NCI-H2029 (cell line): ENCODE measurements at regions not wholly inside any gene's neighbourhood (a gene's known extent, or its start where the extent isn't known, plus 50 kb on each side); places are given as distances from the start of the nearest gene placed in this dataset.
A peak's percentile ranks its signal among the peaks of the same experiment; 100 is the strongest.

Experiments used
- DNase-seq: peaks from one replicate; lab custom pipeline; 2025; lab: John Stamatoyannopoulos, UW

- DNase-seq = no peak
Observed at GRCh38 chr3:72460205-72461174, 387.8 kb downstream of the SHQ1 start.

DNA sequence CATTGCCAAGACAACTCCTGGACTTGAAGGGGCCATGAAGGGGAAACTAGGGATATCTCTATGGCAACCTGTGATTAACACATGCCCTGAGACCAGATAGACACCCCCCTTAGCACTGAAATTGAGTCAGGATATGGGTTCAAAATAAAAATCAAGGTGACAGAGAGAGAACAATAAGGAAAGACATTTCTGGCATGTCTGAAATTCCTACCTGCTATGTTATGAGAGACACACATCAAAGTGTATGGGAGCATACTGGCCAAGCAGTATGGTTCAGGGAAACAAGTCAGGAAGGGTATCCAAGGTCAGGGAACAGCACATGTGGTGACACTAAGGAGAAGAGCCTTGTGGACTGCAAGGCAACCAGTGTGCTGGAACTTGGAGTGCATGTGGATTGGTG lies 388.7 kb downstream of the SHQ1 start:
- DNase-seq = no peak

GRCh38 chr3:72458375-72458774 lies 389.9 kb downstream of the SHQ1 start:
- DNase-seq = no peak

DNA sequence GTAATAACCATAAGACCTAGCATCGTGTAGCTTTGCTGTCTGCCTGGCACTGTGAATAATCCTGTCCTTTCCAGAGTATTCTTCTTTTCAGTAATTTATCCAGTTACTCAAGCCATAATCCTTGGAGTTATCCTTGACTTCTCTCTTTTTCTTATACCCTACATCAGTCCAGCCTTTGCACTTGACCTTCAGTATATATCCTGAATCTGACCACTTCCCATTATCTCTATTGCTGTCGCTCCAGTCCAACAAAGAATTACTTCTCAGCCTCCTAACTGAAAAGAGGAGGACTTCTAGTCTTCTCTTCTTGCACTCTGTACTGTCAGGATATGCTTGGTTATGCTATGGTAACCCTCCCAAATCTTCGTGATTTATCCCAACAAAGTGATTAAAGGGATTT lies 393.8 kb downstream of the SHQ1 start:
- DNase-seq = no peak

- DNase-seq = no peak
Observed at GRCh38 chr3:72453706-72454105, 394.5 kb downstream of the SHQ1 start.

DNA sequence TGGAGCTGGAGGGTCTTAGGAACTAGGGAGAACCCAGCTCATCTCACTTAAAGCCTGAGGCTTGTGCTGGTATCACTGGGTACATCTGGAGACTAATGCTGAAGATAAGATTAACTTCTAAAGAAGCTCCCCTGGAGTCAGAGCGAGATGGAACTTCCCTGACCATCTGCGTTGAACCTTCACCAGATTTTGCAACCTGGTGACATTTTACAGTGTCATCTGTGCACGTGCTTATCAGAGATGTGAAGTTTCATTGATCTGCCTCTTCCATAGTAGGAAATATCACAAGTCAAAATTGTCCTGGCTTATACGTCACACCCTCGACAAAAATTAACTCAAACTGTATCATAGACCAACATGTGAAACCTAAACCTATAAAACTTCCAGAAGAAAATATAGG lies 395.5 kb downstream of the SHQ1 start:
- DNase-seq = no peak

- no peak for DNase-seq
Observed at GRCh38 chr3:72451841-72452240, 396.4 kb downstream of the SHQ1 start.

GRCh38 chr3:72449551-72449950 lies 398.7 kb downstream of the SHQ1 start:
- DNase-seq = no peak

DNA sequence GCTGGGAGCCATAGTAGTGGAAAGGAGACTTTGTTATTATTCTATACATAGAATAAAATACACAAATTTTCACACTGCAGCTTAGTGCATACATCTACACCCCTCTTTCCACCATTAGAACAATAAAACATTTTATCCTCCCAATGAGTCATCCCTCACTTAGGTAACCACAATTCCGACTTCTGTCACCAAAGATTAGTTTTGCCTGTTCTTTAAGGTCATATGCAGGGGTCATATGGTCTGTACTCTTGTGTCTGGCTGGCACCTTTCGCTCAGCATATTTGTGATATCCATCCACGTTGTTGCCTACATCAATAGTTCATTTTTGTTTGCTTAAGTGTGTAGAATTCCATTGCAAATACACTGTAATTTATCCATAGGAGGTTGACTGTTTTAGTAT lies 399.4 kb downstream of the SHQ1 start:
- no peak for DNase-seq

DNA sequence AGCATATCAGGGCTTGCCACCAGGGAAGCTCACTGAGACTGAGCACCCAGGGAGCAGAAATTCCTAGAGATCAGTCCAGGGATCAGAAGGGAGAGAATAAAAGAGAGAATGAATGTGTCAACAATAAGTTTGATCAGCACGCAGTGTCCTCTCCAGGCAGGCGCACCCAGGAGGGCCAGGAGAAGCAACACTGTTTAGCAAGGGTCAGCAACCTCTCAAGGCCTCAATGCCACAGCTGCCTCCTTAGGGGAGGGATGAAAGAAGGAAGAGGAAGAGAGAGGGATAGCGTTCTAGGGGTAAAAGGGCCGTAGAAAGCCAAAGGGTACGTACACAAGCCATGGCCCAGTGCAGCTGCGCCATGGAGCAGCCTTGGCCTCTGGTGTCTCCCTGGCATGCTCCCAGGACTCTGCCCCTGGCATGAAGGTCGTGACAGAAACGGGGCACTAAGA lies 399.8 kb downstream of the SHQ1 start:
- DNase-seq = no peak

DNA sequence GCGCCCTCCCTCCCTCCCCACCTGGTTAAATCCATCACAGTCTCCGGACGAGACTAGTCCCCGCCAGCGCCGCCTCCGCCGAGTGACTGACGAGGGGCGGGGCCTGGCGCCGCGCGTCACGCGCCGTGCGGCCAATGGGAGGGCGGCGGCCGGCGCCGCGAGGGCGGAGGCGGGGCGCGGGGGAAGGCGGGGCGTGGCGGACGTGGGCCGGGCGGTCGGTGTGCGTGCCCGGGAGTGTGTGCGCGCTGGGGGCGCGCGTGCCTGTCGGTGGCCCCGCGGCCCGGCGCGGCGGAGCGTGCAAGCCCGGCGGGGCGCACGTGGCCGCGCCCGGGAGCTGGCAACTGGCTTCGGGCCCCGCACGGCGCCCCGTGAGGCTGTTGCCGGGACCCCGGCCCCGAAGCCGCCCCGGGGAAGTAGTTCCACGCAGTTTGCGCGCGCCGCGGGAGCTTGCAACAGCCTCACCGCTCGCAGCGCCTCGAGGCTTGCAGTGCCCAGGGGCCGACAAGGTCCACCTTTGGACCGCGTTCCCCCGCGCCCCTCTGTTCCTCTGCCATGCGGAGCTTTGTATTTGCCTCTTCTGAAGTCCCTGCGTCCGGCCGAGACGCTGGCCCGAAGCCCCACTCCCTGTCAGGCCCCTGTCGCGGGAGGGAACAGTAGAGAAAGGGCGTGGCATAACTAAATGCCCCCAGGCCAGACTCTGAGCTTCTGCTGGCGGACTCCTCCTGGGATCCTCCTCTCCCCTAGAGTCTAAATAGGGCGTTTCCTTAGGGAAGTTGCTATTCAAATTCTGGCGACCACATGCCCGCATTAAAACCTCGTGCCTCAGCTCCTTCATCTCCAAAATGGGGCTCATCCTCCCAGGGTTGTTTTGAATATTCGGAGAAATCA lies 400.9 kb downstream of the SHQ1 start:
- peak; percentile 58 for DNase-seq

GRCh38 chr3:72446218-72447058 lies 401.8 kb downstream of the SHQ1 start, which contains the start of gene RYBP:
TSS of gene RYBP (minus strand) at chr3:72446621.
- DNase-seq = no peak

DNA sequence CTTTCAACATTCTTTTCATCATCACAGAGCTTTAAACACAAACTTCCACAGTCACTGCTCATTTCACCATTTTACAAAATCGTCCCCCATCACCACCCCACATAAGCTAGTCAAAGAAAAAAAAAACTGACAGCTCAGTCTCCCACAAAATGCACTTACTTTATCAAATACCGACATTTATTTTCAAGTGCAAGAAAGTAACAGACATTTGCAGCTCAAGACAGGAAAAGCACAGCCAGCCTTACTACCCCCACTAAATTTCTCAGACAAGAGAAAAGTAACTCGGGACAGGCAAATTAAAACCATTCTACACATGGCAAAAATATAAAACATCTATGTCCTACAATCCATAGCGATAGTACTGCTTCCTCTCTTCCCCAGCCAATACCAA lies 402.4 kb downstream of the SHQ1 start:
- no peak for DNase-seq

- no peak for DNase-seq
Observed at GRCh38 chr3:72444656-72445223, 403.5 kb downstream of the SHQ1 start.

DNA sequence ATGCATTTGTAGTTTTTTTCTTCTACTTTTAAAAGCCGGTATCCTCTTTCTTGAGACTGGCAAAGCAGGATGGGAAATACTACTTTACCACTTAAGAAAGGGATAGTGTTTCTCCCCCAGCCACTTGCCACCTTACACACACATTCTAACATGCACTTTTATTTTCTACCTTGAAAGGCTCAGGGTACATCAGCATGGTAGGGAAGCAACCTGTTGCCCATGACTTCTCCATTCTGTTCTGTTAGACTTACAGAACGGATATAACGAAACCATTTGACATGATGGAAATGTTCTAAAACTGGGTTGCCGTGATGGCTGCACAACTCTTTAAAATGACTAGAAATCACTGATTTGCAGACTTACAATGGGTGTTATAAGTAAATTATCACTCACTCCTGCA lies 405.5 kb downstream of the SHQ1 start:
- DNase-seq = no peak

DNA sequence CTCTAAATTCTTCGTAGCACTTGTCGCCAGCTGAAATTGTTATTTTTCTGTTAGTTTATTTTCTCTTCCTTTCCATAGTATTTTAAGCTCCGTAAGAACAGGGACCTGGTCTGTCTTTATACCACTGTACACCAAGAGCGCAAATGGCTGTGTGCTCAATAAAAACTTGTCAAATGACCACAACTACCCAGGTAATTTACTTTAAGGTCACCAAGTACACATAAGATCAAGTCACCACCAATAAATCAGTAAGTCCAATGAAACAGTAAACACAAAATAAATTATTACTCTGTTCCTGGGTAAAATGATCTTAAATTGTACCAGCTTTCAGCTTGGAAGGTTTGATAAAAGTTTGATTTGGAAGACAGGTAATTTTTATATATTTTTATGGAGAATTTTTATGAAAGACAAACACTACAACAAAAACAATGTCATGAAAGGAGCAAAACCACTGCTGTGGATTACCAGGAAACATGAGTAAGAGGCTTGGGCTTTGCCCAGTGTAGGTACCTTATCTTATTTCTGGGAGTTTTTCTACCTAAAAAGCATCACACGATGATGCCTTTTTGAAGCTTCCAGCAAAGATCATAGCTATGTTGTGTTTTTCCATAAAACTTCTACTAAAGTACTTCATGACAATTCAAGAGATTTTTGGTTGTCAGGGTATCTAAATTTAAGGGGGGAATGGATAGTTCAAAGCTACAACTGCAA lies 406.8 kb downstream of the SHQ1 start:
- no peak for DNase-seq

DNA sequence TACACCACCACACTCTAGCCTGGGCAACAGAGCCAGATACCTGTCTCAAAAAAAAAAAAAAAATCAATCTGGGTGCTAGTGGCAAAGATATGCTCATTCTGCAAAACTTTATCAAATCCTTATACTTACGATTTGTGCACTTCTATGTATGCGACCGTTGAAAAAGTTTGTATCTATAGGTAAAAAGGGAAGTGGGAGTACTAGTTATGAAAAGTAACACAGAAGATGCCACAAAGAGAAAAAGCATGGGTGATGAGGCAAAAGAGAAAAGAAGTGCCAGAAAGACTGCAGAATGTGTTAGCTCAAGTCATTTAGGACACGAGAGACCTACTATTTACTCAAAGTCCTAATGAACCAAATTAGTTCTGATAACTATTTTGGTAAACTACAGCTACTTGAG lies 407.8 kb downstream of the SHQ1 start:
- no peak for DNase-seq

DNA sequence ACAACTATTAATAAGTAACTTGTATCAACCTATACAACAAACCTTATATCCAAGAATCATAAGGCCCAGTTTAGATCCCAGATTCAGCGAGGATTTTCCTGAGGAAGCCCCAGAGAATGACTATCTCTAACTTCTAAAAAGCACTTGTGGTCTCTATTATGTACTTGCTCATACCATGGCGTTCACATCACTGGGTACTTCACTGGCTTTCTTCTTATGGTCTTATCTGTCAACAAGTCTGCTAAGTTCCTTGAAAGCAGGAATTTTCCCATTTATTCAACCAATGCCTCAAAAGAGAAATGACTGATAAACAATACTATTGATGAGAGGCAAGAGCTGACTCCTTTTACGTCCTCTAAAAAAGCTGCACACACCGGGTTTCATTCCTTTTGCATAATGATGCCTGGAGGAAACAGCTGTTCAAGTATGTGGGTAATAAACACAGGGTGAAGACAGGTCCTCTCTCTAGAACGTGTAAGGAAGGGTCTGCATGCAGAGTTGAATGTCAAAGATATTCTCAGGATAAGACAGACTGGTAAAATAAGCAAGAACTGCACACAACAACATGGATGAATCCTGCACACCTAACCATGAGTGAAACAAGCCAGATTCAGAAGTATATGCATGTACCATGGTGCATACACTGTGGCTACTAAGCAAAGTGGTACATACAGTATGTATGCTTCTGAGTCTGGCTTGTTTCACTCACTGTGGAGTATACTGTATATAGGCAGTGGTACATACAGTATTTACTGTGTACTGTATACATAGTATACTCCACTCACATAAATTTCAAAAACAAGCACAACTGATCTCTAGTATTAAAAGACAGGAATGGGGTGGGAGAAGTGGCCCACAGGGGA lies 408.7 kb downstream of the SHQ1 start:
- no peak for DNase-seq

DNA sequence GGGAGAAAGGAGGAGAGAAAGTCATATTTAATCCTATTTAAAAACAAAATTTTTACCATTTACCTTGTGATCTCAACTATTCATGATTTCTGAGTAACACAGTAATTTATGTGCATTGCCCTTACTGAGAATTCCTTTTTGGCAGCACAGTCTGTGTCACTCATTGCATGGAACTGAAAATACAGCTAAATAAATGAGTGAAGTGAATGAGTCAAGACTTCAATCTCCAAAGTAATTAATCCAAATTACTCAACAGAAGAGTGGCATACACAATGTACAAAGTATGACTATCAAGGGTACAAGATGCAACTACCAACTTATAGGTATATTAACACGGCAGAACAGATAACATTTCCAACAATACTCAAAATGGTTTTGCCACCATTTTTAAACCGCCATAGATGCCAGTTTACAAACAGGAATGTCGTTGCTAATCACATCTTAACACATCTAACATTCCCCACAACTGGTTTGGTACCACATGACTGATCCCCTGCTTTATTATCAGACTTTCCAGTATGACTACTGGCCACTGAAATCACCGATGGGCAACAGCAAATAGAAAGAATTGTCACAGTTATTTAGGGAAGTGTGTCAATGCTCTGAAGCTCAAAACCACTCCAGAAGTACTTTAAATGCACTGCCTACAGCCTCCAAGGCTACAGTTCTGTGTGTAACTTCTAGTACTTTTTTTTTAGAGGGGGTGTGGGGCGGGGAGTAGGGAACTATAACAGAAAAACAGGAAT lies 410.4 kb downstream of the SHQ1 start:
- DNase-seq = no peak
